GM19468 (cell line): ENCODE measurements at regions not wholly inside any gene's neighbourhood (a gene's known extent, or its start where the extent isn't known, plus 50 kb on each side); places are given as distances from the start of the nearest gene placed in this dataset.
A peak's percentile ranks its signal among the peaks of the same experiment; 100 is the strongest.

ENCODE experiments used
- ATAC-seq: cut with Tn5 transposase; IDR thresholded peaks from one replicate; pipeline ENCODE4 v1.9.1; 2021; ENCODE audit warnings: mild to moderate bottlenecking, moderate library complexity, moderate number of reproducible peaks; ENCODE audit not compliant: unreplicated experiment; ENCODE audit errors: extremely low read depth

DNA sequence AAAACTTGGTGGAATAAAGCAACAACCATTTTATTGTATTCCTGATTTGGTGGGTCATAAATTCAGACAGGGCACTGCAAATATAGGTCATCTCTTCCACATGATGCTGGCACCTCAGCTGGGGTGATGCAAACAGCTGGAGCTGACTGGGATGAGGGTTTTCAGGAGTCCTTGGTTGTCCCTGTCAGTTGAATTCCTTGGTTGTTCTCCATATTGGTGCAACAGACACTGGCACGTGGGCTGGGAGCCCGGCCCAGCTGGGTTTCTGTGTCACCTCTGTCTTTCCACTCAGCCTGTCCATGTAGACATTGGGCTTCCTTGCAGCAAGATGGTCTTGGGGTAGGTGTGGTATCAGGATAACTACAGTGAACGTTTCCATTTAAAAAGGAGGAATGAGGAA is 518.0 kb upstream of the MEF2C start:
- no peak for ATAC-seq

DNA sequence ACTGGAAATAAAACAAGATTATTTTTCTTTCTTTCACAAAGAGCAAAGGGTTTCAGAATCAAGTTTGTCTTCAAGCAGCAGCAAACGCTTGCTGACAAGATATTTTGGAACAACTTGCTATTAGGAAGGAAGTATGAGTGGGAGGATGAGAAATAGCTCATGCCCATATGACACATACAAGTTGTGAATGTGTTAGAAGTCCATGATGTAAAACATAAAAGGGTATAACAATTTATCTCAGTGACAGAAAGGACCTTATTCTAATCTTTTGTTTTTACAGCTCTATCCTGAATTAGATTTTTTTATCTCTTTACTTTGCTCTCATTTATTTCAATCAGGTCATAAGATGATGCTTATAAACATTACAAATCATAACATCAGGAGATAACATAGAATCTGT is 516.6 kb upstream of the MEF2C start:
- ATAC-seq = no peak

DNA sequence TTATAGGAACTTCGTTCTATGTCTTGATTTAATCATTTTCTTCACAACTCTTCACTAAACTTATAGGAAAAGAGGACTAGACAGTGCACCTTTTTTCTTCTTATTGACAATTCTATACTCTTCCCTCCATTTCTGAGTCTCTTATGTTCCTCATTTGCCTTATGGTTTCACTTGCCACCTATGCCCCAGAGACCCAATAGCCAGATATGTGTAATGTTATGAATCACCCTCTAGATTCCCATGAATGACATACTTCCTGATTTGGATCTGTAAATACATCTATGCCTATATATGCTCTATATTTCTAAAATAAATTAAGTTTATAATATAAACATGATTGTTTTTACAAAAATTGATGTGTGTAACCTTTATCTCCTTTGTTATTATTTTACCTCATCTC is 514.1 kb upstream of the MEF2C start:
- ATAC-seq = peak; percentile 48

DNA sequence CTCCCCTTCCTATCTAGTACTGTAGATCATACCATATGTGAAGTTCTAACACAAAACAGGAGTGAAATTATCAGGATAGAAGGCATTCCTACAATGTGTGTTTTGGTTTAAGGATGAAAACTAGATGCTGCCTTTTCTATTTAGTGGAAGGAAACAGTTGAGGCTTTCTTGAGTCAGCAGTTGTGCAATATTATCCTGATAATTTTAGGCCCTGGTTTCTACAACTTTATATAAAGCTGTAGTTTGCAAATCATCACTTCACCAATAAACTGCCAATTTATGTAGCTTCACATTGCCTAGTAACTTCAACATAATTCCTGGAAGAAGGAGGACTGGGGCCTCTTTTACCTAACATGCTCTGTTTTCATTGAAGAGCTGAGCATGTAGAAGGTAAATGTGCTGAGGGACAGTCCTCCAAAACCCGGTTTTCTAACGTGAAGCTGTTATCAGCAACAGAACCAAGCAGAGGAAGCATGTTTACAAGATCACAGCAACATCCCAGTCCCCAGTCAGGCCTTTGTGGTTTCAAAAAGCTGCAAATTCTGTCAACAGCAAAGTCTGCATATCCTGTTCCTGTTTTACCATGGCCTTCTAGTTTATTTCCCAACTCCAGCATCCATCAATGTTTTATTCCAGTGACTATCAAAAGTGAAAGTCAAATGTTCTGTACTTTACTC is 513.4 kb upstream of the MEF2C start:
- ATAC-seq = no peak

DNA sequence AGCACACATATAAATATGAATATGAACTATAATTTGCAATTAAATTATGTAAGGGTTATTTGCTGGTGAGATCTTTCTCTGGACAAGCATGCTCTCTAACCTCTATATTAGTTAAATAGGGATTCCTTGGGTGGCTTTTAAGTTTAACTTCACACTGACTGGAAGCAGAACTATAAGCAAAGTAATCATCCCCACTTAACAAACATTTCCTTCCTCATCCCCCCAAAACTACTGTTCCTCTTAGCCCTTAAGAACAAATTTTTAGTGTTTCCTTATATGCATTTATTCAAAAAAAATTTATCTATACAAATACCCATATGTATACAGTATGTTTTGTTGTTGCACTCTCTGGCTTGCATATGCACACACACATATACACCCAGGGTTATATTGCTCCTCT is 512.1 kb upstream of the MEF2C start:
- no peak for ATAC-seq

DNA sequence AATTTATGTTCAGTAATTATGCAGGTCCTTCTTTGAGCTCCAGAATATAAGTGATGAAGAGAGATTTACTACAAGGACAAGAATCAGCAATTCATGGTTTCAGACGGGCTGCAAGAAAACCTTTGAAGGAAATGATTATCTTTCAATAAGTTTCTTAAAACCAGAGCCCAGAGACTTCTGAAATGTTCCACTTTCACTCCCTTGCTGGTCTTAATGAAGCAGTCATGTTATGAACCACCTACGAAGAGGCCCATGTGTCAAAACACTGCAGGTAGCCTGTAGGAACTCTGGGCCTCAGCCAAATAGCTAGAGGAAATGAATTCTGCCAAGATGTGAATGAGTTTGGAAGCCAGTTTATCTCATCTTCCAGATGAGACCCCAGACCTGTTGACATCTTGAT is 505.9 kb upstream of the MEF2C start:
- no peak for ATAC-seq

DNA sequence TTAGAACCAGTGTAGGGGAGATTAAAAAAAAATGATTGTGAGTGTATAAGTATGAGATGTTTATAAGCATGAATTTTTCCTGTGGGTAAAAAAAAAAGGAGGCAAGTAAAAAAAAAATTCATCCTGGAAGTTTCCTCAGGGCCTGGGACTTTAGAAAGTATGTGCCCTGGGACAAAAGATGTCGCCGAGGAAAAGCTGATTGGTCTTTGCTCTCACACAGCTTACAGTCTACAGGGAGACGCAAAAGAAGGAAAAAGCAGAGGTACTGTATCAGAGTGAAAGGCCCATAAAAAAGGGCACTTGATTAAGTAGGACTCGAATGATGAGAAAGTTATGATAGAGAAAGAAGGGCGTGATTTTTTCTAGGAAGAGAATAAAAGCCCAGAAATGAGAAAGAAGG is 501.4 kb upstream of the MEF2C start:
- no peak for ATAC-seq

DNA sequence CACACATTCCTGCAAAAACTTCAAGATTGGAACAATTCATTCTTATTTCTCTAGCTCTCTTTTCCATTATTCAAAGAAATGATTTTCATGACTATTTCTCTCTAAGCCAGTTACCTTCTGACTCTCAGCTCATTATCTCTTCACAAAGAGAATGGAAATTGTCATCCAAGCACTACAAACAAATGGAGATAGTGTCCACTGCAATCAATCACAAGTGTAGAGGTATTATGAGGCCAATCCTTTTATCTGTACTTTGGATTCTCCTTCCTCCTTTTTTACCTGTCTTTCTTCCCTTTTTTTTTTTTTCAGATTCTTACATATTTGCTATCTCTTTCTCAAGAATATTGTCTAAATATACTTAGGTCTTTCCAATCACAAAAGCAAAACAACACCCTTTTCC is 497.7 kb upstream of the MEF2C start:
- ATAC-seq = no peak

DNA sequence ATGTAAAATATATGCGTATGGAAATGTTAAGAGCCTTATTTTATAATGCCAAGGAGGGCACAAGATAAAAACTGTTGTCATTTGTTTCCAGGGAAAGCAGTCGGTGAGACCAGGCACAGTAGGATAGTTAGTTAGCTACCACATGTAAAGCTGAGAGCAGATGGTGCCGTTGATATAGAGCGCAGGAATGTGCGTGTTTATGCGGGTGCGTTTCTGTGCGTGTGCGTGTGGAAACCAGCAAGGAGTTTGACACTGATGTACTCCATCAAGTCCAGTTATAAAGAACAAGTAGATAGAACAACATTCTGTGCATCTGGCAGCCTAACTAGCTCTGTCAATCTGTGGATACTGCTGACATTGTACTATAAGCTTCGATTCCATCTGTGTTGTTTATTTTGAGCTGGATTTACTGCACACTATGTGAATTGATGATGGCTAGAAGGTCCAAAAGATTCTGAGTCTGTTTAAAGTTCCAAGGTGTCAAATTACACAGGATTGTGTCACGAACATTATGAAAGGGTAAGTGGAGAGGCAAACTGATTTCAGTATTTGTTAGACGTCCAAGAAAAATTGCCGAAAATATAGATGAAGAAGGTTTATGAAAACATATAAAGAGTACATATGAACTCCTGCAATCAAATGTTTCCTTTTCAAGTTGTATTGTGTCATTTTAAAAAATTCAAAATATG is 494.9 kb upstream of the MEF2C start:
- ATAC-seq = no peak

DNA sequence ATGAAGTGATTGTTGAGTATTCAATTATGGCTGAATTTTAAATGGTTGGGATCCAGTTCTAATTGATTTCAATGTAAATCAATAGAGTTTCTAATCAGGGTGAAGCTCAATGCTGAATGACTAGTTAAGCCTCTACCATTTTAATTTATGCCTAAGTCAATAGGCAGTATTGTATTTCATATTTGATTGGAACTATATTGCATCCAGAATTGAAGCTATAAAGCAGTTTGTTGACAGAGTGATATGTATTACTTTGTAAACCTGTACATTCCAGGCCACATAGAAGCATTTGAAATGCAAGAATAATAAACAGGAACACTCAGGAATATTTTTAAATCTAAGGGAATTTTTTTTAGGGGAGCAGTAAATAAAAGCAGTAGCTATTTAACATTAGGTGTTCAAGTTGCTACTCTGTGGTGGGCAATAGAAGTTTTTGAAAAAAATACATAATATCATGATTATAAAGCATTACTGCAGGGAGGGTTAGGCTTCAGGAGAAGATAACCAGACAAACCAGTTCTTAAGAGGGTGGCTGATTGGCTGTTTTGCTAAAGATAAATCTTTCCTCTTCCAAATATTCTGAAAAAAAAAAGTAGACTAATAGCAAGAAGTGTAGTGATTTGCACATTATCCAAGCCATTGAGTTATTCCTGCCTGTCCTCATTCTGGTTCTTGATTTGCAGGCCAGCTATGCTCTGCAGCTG is 492.0 kb upstream of the MEF2C start:
- no peak for ATAC-seq

DNA sequence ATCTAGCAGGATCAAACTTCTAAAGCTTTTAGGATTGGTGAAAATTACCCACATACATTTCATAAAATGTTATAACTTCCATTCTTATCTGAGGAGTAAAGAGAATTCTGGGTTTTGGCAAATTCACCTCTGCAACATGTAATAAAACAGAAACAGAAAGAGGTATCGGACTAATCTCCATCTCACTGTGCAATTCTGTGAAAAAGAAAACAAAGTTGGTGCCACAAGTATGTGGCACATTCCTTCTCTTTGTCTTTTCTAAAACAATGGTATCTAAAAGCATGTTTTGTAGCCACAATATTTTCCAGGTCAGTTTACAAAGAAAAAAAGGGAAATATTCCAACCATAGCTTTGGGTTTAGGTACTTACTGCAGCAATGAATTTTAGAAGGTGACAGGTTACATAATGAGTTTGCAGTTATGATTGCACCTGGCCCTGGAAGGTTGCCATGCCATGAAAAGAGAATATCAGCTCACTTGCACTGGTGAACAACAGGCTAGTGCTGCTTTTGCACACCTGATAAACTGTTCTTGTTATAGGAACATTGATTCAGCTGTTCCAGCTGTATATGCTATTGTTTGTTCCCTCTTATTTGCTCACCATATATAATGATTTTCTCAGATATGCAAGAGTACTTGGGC is 491.3 kb upstream of the MEF2C start:
- ATAC-seq = no peak

DNA sequence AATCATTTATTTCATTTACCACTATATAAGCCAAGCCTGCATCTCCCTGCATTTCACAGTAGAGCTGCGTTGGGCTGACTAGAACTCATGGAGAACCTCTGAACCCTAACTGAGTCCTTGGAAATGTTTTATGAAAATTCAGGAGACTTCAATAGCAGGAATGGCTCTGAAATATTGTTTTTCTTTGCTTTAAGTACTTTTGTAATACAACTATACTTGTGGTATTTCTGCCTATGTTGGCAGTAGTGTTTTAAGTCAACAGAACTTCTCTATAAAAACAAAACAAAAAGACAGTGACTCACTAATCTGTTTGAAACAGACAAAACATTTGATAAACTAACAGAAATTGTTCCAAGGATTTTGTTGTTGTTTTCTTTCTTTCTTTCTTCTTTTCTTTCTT is 489.2 kb upstream of the MEF2C start:
- ATAC-seq = no peak

DNA sequence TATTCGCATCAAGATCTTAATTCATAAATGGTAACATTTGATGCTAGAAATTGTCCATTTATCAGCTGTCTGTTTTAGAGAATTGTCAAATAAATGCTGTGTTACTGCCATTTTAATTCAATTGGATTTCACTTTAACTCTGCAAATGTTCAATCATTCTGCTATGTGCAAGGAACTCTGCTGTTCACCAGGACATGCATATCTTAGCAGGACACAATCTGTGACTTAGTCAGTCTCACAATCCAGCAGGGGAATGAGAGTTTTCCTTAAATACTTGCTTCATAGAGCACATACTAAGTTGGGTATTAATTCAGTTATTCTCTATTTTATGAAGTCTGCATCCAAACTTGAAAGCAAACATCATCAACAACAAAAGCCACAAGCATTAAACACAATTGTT is 488.7 kb upstream of the MEF2C start:
- no peak for ATAC-seq

DNA sequence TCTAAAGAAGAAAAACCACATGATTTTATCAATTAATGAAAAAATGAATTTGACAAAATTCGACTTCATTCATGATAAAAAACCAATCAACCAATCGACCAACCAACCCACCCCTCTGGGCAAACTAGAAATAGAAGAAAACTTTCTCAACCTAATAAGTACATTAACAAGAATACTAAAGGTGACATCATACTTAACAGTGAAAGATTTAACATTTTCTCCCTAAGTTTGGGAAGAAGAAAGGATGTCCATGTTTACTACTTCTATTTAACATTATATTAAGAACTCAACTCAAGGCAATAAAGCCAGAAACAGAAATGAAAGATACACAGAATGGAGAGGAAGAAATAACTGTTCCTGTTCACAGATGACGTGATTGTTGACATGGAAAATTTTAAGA is 476.1 kb upstream of the MEF2C start:
- ATAC-seq = no peak

DNA sequence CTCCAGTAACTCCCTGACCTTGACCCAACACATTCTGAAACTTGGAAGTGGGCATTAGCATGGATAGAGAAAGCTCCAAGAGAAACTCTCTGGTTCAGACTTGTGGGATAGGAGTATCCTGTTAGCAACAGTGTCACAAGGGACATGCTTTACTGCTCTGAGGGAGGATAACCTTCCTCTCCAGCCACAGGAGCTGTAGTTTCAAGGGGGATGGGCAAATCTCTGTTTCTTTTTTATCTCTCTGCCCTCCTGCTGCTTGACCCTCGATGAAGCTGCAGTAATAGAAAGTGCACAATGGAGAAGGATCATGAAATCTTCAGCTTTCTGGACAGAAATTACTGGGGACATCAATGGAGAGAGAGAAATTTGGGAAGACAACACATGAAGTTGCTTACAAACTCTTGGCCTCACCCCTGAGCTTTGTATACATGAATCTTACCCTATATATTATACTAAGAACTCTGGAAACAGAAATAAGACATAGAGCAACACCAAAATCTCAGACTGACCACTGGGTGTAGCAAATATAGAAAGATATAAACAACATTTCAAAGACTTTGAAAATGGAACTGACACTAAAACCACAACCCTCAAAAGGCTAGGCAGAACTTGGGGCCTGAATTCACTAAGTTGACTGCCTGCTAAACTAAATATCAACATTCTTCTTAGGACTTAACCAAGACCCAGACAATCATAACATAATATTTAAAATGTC is 471.0 kb upstream of the MEF2C start:
- peak; percentile 62 for ATAC-seq

DNA sequence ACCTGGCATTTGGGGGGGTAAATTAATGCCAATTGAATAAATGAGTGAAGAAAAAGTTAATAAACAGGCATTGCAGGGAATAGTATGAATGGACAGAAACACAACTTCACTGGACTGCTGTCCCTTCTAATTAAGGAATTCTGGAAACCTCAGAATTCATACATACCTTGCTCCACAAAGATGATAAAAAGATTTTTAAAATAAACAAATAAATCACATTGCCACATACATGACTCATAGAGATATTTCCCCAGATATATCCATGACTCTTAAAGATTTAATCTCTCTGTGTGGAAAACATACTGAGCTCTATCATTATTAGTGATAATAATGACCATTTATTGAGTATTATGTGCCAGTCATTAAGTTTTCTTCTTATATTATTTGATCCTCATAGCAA is 469.0 kb upstream of the MEF2C start:
- ATAC-seq = no peak

DNA sequence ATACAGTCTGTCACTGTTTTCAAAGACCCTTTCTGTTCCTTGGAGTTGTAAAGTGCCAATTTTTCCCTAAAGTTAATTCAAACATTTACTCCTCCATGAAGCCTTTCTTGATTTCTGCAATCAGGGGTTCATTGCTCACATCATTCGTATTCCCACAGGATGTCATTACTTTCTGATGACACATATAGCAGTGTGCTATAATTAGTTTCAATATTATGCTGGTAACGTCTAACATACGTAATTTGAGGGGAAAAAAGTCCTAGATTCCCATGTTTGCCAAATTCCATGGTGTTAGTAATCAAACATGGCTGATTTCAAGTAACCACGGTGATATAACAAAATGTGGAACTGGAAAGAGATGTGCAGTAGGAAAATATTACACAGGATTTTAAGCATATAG is 468.2 kb upstream of the MEF2C start:
- no peak for ATAC-seq

DNA sequence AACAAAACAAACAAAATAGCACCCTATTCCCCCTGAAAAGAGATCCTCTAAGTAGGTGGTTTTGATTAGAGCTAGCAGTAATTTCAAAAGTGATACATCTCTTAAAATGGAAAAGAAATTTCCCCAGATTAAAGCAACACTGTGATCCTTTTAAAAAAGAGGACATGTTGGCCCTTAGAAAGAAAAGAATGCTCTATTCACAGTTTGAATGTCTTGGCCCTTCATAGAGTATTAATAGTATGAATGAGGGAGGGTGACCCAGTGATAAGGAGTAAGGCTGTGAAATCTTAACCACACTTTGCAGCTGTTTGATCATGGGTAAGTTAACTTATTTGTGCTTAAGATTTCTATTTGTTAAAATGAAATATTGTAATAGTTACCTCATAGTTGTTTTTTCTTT is 467.7 kb upstream of the MEF2C start:
- ATAC-seq = no peak

DNA sequence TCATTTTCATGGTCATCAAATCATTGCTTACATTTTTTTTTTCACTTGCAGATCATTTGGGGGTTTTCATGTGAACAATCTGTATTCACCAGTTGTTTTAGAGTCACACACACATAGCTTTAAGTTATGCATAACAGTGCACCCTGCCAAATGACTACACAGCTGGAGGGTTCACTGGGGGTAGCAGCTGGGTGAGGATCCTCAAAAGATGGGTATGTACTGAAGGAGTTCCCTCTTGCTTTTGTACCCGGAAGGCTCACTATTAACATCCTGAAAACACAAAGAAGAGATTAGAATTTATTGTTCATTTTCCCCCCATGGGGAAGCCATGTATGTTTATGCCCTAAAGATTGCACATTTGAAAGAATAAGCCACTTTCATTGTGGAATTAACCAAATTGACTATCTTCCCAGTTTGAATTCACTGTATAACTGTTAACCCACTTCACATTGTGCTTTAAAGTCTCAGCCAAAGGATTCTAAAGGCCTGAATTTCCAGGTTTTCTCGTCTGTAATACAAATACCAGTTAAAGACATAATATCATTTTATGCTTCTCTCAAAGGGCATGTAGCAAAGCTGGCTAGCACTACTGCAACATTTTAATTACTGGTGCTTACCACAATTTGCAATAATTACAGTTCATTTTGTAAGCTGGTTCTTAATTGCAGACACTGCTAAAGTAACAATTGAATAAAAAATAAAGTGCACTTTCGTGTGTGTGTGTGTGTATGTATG is 466.4 kb upstream of the MEF2C start:
- no peak for ATAC-seq

DNA sequence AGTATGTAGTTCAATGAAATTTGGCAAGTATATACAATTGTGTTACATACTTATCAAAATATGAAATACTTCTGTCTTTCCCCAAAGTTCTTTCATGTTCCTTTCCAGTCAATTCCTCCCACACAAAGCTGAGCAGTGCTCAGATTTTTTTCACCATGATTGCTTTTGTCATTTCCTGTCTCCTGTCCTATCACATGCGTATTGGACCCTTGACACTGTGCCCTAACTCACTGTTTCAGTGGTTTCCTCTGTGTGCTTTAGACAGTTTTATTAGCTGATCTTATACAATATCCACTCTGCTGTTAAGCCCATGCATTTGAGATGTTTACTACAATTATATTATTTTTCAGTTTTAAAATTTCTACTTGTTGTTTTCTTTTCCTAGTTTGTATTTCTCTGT is 463.6 kb upstream of the MEF2C start:
- no peak for ATAC-seq
